ENCODE measurements at regions not wholly inside any gene's neighbourhood (a gene's known extent, or its start where the extent isn't known, plus 50 kb on each side); places are given as distances from the start of the nearest gene placed in this dataset.
"Not testable (repeated sequence)": the region's sequence is repeated elsewhere in the genome, so short reads cannot be mapped to it uniquely, and the experiment has no call there.

- DNase-seq (ENCODE audit: low read depth, low spot score), result no peak
Measured at GRCh38 chr14:101078170-101078891, 174.8 kb upstream of the RTL1 start.

GRCh38 chr14:101078892-101079221 lies 175.3 kb upstream of the RTL1 start:
- DNase-seq (ENCODE audit: low read depth, low spot score), result no peak

- DNase-seq (ENCODE audit: low read depth, low spot score), result no peak
Measured at GRCh38 chr14:101080922-101081593, 177.5 kb upstream of the RTL1 start.

GRCh38 chr14:101082036-101082435 lies 178.5 kb upstream of the RTL1 start:
- DNase-seq (ENCODE audit: low read depth, low spot score), result no peak

GRCh38 chr14:101082436-101083384 lies 179.2 kb upstream of the RTL1 start:
- DNase-seq (ENCODE audit: low read depth, low spot score), result no peak

- DNase-seq (ENCODE audit: low read depth, low spot score), result no peak
Measured at GRCh38 chr14:101083564-101084435, 180.3 kb upstream of the RTL1 start.

GRCh38 chr14:101084436-101084826 lies 180.9 kb upstream of the RTL1 start:
- DNase-seq (ENCODE audit: low read depth, low spot score), result no peak

- DNase-seq (ENCODE audit: low read depth, low spot score), result no peak
Measured at GRCh38 chr14:101086926-101087325, 183.4 kb upstream of the RTL1 start.

- peak; percentile 39 for DNase-seq (ENCODE audit: low read depth, low spot score)
Measured at GRCh38 chr14:101087614-101088394, 184.3 kb upstream of the RTL1 start.

- no peak for DNase-seq (ENCODE audit: low read depth, low spot score)
Measured at GRCh38 chr14:101088395-101088667, 184.8 kb upstream of the RTL1 start.

- DNase-seq (ENCODE audit: low read depth, low spot score), result no peak
Measured at GRCh38 chr14:101088714-101089113, 185.2 kb upstream of the RTL1 start.

- not testable (repeated sequence) for DNase-seq (ENCODE audit: low read depth, low spot score)
Measured at GRCh38 chr14:101090478-101090877, 187.0 kb upstream of the RTL1 start.

- no peak for DNase-seq (ENCODE audit: low read depth, low spot score)
Measured at GRCh38 chr14:101090976-101091375, 187.5 kb upstream of the RTL1 start.

GRCh38 chr14:101094916-101095315 lies 191.4 kb upstream of the RTL1 start:
- not testable (repeated sequence) for DNase-seq (ENCODE audit: low read depth, low spot score)

- no peak for DNase-seq (ENCODE audit: low read depth, low spot score)
Measured at GRCh38 chr14:101096551-101096950, 193.0 kb upstream of the RTL1 start.

- no peak for DNase-seq (ENCODE audit: low read depth, low spot score)
Measured at GRCh38 chr14:101097109-101097793, 193.7 kb upstream of the RTL1 start.

GRCh38 chr14:101098177-101098576 lies 194.7 kb upstream of the RTL1 start:
- DNase-seq (ENCODE audit: low read depth, low spot score), result no peak

- DNase-seq (ENCODE audit: low read depth, low spot score), result no peak
Measured at GRCh38 chr14:101098641-101099040, 195.1 kb upstream of the RTL1 start.

- DNase-seq (ENCODE audit: low read depth, low spot score), result no peak
Measured at GRCh38 chr14:101101456-101102056, 198.0 kb upstream of the RTL1 start.

GRCh38 chr14:101102875-101103274 lies 199.4 kb upstream of the RTL1 start:
- no peak for DNase-seq (ENCODE audit: low read depth, low spot score)
